Activated naive CD4-positive, alpha-beta T cell treated with anti-CD3 and anti-CD28 coated beads, Interleukin-2, amount 10 ng/mL, durations not matched to agents 7 days and 5 days (primary cell): ENCODE measurements at regions not wholly inside any gene's neighbourhood (a gene's known extent, or its start where the extent isn't known, plus 50 kb on each side); places are given as distances from the start of the nearest gene placed in this dataset.
A peak's percentile ranks its signal among the peaks of the same experiment; 100 is the strongest.
"Not testable (repeated sequence)": the region's sequence is repeated elsewhere in the genome, so short reads cannot be mapped to it uniquely, and the experiment has no call there.

Source experiments
- CTCF ChIA-PET: fragments of 350-600 bp; sonication (Branson Sonifier 250); formaldehyde crosslinking; loops from one replicate; lab custom pipeline; 2021; ENCODE audit warnings: antibody characterized with exemption; lab: Charles Lee
- DNase-seq: peaks from one replicate; pipeline ENCODE4 v3.0.0-alpha.2; 2020
- H3K27ac Mint-ChIP-seq: one replicate; pipeline ENCODE4 v1.8.0; 2021; ENCODE audit warnings: mild to moderate bottlenecking, moderate library complexity, mixed read lengths
- H3K27me3 Mint-ChIP-seq: one replicate; pipeline ENCODE4 v1.8.0; 2021; ENCODE audit warnings: mild to moderate bottlenecking, mixed read lengths
- H3K36me3 Mint-ChIP-seq: one replicate; pipeline ENCODE4 v1.8.0; 2021; ENCODE audit warnings: mixed read lengths
- H3K4me1 Mint-ChIP-seq: one replicate; pipeline ENCODE4 v1.8.0; 2021; ENCODE audit warnings: mixed read lengths
- H3K4me3 Mint-ChIP-seq: one replicate; pipeline ENCODE4 v1.8.0; 2021; ENCODE audit warnings: mild to moderate bottlenecking, moderate library complexity, mixed read lengths
- H3K9me3 Mint-ChIP-seq: one replicate; pipeline ENCODE4 v1.8.0; 2021; ENCODE audit warnings: mixed read lengths

DNA sequence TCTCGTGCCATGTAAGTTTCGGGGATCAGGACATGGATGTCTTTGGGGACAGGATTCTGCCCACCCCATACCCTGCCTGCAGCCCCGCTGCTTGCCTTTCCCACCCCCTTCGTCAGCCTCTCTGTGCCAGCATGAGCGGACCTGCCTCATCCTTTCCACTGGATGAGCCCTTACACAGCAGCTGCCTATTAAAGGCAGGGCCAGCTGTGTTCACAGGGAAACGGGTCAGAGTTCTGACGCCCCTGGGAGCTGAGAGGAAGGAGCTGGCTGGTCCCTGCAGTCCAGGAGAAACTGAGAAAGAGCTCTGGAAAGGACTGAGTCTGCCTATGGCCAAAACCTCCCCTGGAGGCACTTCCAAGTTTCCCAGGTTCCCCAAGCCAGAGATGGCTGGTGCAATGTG lies 83.5 kb upstream of the NCOR2 start:
- peaks cover 26% of the 10 kb centered on the region for H3K9me3 Mint-ChIP-seq
- CTCF ChIA-PET, result no interaction called here
- no peak overlapping the region for H3K4me3 Mint-ChIP-seq
- DNase-seq, result no peak
- no peaks in the 10 kb centered on the region for H3K36me3 Mint-ChIP-seq
- peaks cover 10% of the 10 kb centered on the region for H3K4me1 Mint-ChIP-seq
- no peak overlapping the region for H3K27ac Mint-ChIP-seq
- peaks cover 54% of the 10 kb centered on the region for H3K27me3 Mint-ChIP-seq

- no peak overlapping the region for H3K27ac Mint-ChIP-seq
- H3K4me1 Mint-ChIP-seq, result peaks cover 15% of the 10 kb centered on the region
- no peaks in the 10 kb centered on the region for H3K36me3 Mint-ChIP-seq
- peaks cover 26% of the 10 kb centered on the region for H3K9me3 Mint-ChIP-seq
- DNase-seq, result no peak
- H3K27me3 Mint-ChIP-seq, result peaks cover 52% of the 10 kb centered on the region
- H3K4me3 Mint-ChIP-seq, result no peak overlapping the region
- CTCF ChIA-PET, result no interaction called here
These were observed 81.4 kb upstream of the NCOR2 start for GRCh38 chr12:124648710-124649384.

GRCh38 chr12:124647316-124647715 lies 79.9 kb upstream of the NCOR2 start:
- Mint-ChIP-seq H3K4me3 (no peak overlapping the region), H3K4me1 (peaks cover 15% of the 10 kb centered on the region), H3K27ac (no peak overlapping the region), H3K9me3 (peaks cover 26% of the 10 kb centered on the region), H3K36me3 (no peaks in the 10 kb centered on the region), H3K27me3 (peaks cover 39% of the 10 kb centered on the region)
- CTCF ChIA-PET, result interaction anchor here (1.2 kb wide), 1 partner anchor 117 kb away, joined by 3 read pairs; no protein-coding TSS in a partner anchor
- no peak for DNase-seq

GRCh38 chr12:124646385-124647230 lies 79.2 kb upstream of the NCOR2 start:
- Mint-ChIP-seq H3K4me1 (peaks cover 15% of the 10 kb centered on the region), H3K9me3 (peaks cover 26% of the 10 kb centered on the region), H3K36me3 (no peaks in the 10 kb centered on the region), H3K4me3 (no peak overlapping the region), H3K27me3 (peaks cover 40% of the 10 kb centered on the region), H3K27ac (no peak overlapping the region)
- peak; percentile 32 for DNase-seq
- CTCF ChIA-PET, result no interaction called here

DNA sequence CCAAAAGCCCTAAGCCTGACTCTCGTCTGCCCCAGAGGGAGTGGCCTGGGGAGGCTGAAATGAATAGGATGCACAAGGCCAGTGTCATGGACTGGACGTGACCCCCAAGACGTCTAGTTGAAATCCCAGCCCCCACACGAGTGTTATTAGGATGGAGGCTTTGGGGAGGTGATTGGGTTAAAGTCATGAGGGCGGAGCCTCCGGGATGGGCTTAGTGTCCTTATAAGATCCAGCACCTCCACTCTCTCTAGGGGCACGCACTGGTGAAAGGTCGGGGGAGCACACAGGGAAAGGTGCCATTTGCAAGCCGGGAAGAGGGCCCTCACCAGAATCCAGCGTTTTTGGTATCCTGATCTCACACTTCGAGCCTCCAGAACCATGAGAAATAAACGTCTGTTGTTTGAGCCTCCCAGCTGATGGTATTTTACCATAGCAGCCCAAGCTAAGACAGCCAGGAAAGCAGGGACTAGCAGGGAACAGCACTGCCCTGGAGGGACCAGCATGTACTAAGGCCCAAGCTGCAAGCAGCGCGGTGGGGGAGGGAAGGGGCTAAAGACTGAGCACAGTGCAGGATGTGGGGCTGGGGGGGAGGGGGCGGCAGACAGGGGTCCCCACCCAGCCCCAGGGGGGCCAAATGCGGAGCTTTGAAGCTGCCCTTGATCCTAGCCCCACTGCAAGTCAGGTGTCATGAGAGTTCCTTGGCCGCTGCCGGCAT lies 78.3 kb upstream of the NCOR2 start:
- DNase-seq, result no peak
- H3K27ac Mint-ChIP-seq, result no peak overlapping the region
- peaks cover 27% of the 10 kb centered on the region for H3K9me3 Mint-ChIP-seq
- CTCF ChIA-PET, result interaction anchor here (1.1 kb wide), 1 partner anchor 25 kb away, joined by 3 read pairs; no protein-coding TSS in a partner anchor
- H3K4me3 Mint-ChIP-seq, result no peak overlapping the region
- peaks cover 15% of the 10 kb centered on the region for H3K4me1 Mint-ChIP-seq
- no peaks in the 10 kb centered on the region for H3K36me3 Mint-ChIP-seq
- peaks cover 45% of the 10 kb centered on the region for H3K27me3 Mint-ChIP-seq

DNA sequence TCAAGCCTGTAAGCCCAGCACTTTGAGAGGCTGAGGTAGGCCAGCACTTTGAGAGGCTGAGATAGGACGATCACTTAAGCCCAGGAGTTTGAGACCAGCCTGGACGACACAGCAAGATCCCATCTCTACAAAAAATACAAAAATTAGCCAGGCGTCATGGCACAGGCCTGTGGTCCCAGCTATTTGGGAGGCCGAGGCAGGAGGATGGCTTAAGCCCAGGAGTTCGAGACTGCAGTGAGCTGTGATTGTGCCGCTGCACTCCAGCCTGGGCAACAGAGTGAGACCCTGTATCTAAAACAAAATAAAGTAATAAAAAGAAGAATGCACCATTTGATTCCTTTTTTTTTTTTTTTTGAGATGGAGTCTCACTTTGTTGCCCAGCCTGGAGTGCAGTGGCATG lies 76.4 kb upstream of the NCOR2 start:
- H3K27ac Mint-ChIP-seq, H3K36me3 Mint-ChIP-seq, DNase-seq, H3K4me3 Mint-ChIP-seq: not testable (repeated sequence)
- H3K27me3 Mint-ChIP-seq, result peaks cover 61% of the 10 kb centered on the region
- H3K4me1 Mint-ChIP-seq, result peaks cover 15% of the 10 kb centered on the region
- CTCF ChIA-PET, result interaction anchor here (0.6 kb wide), 1 partner anchor 92 kb away, joined by 3 read pairs; no protein-coding TSS in a partner anchor
- H3K9me3 Mint-ChIP-seq, result peaks cover 18% of the 10 kb centered on the region

DNA sequence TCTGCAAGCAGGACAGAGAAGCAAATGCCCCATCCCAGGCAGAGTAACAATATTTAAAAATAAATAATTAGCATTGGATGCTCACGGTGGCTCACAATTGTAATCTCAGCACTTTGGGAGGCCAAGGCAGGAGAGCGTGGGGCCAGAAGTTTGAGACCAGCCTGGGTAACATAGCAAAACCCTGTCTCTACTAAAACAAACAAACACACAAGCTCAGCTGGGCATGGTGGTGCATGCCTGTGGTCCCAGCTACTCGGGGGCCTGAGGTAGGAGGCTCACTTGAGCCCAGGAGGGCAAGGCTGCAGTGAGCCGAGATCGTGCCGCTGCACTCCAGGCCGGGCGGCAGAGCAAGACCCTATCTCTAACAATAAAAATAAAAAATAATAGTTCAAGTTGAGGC lies 74.7 kb upstream of the NCOR2 start:
- H3K27ac Mint-ChIP-seq, result no peak overlapping the region
- CTCF ChIA-PET, result interaction anchor here (0.6 kb wide), 1 partner anchor 672 kb away, joined by 3 read pairs; no protein-coding TSS in a partner anchor
- H3K4me1 Mint-ChIP-seq, result peaks cover 15% of the 10 kb centered on the region
- no peak for DNase-seq
- H3K4me3 Mint-ChIP-seq, result no peak overlapping the region
- H3K27me3 Mint-ChIP-seq, result peaks cover 65% of the 10 kb centered on the region
- H3K36me3 Mint-ChIP-seq, result no peaks in the 10 kb centered on the region
- H3K9me3 Mint-ChIP-seq, result peaks cover 4% of the 10 kb centered on the region

GRCh38 chr12:124641591-124641990 lies 74.2 kb upstream of the NCOR2 start:
- CTCF ChIA-PET, result no interaction called here
- peaks cover 13% of the 10 kb centered on the region for H3K4me1 Mint-ChIP-seq
- no peak overlapping the region for H3K4me3 Mint-ChIP-seq
- H3K36me3 Mint-ChIP-seq, result no peaks in the 10 kb centered on the region
- H3K27ac Mint-ChIP-seq, result no peak overlapping the region
- peaks cover 6% of the 10 kb centered on the region for H3K9me3 Mint-ChIP-seq
- peaks cover 60% of the 10 kb centered on the region for H3K27me3 Mint-ChIP-seq
- no peak for DNase-seq

GRCh38 chr12:124640056-124640455 lies 72.6 kb upstream of the NCOR2 start:
- Mint-ChIP-seq H3K27ac (no peak overlapping the region), H3K27me3 (peaks cover 45% of the 10 kb centered on the region), H3K4me3 (no peak overlapping the region), H3K4me1 (peaks cover 14% of the 10 kb centered on the region), H3K36me3 (peaks cover 4% of the 10 kb centered on the region), H3K9me3 (peaks cover 12% of the 10 kb centered on the region)
- CTCF ChIA-PET, result no interaction called here
- no peak for DNase-seq

GRCh38 chr12:124639122-124639806 lies 71.9 kb upstream of the NCOR2 start:
- Mint-ChIP-seq H3K27ac (no peak overlapping the region), H3K4me3 (no peak overlapping the region), H3K9me3 (peaks cover 12% of the 10 kb centered on the region), H3K4me1 (peaks cover 14% of the 10 kb centered on the region), H3K36me3 (peaks cover 4% of the 10 kb centered on the region), H3K27me3 (peaks cover 45% of the 10 kb centered on the region)
- CTCF ChIA-PET, result no interaction called here
- DNase-seq, result no peak

DNA sequence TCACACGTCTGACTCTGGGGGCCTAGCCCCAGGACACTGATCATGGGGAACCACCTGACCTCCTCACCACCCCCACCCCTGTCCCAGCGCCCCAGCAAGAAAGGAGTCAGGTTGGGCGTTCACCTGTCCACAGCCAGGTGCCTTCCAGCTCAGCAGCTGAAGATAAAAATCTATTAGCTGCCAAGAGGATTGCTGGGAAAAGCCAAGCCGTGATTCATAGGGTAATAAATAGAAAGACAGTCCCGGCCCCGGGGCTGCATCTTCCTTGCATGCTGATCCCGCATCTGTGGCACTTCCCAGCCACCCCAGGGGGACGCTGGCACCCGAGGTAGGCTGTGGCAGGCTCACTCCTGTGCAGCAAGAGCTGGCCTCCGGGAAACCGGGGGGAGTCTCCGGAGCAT lies 70.2 kb upstream of the NCOR2 start:
- H3K4me1 Mint-ChIP-seq, result peaks cover 14% of the 10 kb centered on the region
- CTCF ChIA-PET, result no interaction called here
- peaks cover 52% of the 10 kb centered on the region for H3K27me3 Mint-ChIP-seq
- H3K36me3 Mint-ChIP-seq, result peaks cover 4% of the 10 kb centered on the region
- H3K9me3 Mint-ChIP-seq, result peaks cover 12% of the 10 kb centered on the region
- H3K4me3 Mint-ChIP-seq, result no peak overlapping the region
- DNase-seq, result no peak
- no peak overlapping the region for H3K27ac Mint-ChIP-seq

- Mint-ChIP-seq H3K36me3 (peaks cover 4% of the 10 kb centered on the region), H3K27ac (no peak overlapping the region), H3K4me3 (no peak overlapping the region), H3K9me3 (peaks cover 12% of the 10 kb centered on the region), H3K4me1 (peaks cover 14% of the 10 kb centered on the region), H3K27me3 (peaks cover 52% of the 10 kb centered on the region)
- no peak for DNase-seq
- CTCF ChIA-PET, result no interaction called here
These were observed 69.8 kb upstream of the NCOR2 start for GRCh38 chr12:124637163-124637562.

- Mint-ChIP-seq H3K27me3 (peaks cover 47% of the 10 kb centered on the region), H3K4me3 (no peak overlapping the region), H3K27ac (peak overlapping the region; percentile 4), H3K36me3 (peaks cover 4% of the 10 kb centered on the region), H3K9me3 (peaks cover 12% of the 10 kb centered on the region), H3K4me1 (peaks cover 14% of the 10 kb centered on the region)
- CTCF ChIA-PET, result no interaction called here
- peak; percentile 70 for DNase-seq
These were observed 68.9 kb upstream of the NCOR2 start for GRCh38 chr12:124636138-124636978.
